ENCODE measurements at regions not wholly inside any gene's neighbourhood (a gene's known extent, or its start where the extent isn't known, plus 50 kb on each side); places are given as distances from the start of the nearest gene placed in this dataset.

DNA sequence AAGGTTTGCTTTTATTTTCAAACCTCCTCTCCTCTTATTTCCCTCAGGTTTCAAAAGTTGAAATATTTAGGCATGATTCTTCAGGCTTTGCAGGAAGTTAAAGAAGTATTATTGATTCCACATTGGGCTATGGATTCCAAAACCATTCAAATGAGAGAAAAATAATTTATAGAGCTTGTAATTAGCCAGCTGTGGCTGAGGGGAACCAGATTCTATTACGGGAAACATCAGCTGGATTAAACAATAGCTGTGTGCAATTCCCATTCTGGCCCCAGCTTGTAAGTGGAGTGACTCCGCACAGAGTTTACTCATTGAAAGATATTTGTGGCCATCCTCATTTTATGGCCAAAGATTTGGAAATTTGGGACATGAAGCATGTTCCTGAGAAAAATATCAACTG is 77.0 kb upstream of the PHYHIPL start:
- Histone ChIP-seq H3K4me3 (replicated peaks in 1 of 3) (no peak overlapping the region), H3K4me1 (no peaks in the 10 kb centered on the region), H3K36me3 (no peaks in the 10 kb centered on the region), H3K27ac (no peak overlapping the region), H3K9me3 (no peaks in the 10 kb centered on the region), H3K27me3 (no peaks in the 10 kb centered on the region)
- DNase-seq = no peak
- WGBS, 2 donors = 70 to 73% methylated on average over 2 of the region's 2 CpGs
- TF ChIP-seq, protein P1, sequence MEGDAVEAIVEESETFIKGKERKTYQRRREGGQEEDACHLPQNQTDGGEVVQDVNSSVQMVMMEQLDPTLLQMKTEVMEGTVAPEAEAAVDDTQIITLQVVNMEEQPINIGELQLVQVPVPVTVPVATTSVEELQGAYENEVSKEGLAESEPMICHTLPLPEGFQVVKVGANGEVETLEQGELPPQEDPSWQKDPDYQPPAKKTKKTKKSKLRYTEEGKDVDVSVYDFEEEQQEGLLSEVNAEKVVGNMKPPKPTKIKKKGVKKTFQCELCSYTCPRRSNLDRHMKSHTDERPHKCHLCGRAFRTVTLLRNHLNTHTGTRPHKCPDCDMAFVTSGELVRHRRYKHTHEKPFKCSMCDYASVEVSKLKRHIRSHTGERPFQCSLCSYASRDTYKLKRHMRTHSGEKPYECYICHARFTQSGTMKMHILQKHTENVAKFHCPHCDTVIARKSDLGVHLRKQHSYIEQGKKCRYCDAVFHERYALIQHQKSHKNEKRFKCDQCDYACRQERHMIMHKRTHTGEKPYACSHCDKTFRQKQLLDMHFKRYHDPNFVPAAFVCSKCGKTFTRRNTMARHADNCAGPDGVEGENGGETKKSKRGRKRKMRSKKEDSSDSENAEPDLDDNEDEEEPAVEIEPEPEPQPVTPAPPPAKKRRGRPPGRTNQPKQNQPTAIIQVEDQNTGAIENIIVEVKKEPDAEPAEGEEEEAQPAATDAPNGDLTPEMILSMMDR (IDR thresholded peaks at IDR 0.05) = no peak
- TF ChIP-seq POLR2A (IDR thresholded peaks at IDR 0.05) = no peak
- intact Hi-C loops (cut with DNase I) = no loop called here

DNA sequence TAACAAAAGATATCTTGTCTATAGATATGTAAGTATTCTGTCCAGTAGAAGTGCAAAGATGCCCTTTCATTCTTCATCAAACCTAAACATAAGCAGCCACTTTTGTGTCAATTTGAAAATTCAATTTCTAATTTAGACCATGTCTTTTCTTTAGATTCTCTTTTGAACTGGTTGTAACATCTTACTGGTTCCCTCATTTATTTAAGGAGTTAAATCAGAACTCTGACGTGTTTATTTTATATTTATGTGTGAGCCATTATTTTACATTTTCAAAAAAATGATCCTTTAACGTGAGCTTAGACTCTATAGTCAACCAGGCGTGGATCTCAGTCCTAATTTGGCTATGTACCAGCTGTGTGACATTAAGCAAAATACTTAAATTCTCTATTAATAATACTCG is 74.0 kb upstream of the PHYHIPL start:
- Histone ChIP-seq H3K9me3 (no peaks in the 10 kb centered on the region), H3K27ac (no peak overlapping the region), H3K36me3 (no peaks in the 10 kb centered on the region), H3K27me3 (no peaks in the 10 kb centered on the region), H3K4me1 (no peaks in the 10 kb centered on the region), H3K4me3 (replicated peaks in 1 of 3) (no peak overlapping the region)
- TF ChIP-seq, protein P1 (IDR thresholded peaks at IDR 0.05) = no peak
- no peak for TF ChIP-seq POLR2A (IDR thresholded peaks at IDR 0.05)
- intact Hi-C loops (cut with DNase I) = no loop called here
- 85 to 86% methylated on average over 4 of the region's 4 CpGs for WGBS, 2 donors
- no peak for DNase-seq

DNA sequence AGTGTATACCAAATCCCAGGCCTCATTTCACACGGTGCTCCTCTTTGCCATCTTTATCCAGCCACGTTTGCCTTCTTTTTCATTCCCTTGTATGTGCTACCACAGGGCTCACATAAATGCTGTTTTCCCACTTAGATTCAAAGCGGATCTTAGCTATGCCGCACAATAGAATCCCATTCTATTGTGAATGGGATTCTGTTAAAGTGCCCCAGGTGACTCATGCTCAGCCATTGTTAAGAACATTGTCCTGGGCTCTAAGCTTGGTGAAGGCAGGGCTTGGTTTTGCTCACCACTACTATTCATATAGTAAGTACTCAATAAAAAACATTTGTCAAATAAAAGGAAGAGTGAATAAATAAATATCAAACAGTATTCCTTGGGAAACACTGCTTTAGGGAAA is 72.3 kb upstream of the PHYHIPL start:
- H3K4me1 ChIP-seq = no peaks in the 10 kb centered on the region
- H3K27me3 ChIP-seq = no peaks in the 10 kb centered on the region
- H3K36me3 ChIP-seq = no peaks in the 10 kb centered on the region
- no peak for DNase-seq
- H3K27ac ChIP-seq = no peak overlapping the region
- intact Hi-C loops (cut with DNase I) = no loop called here
- 93 to 94% methylated on average over 4 of the region's 4 CpGs for WGBS, 2 donors
- no peaks in the 10 kb centered on the region for H3K9me3 ChIP-seq
- no peak overlapping the region for H3K4me3 ChIP-seq (replicated peaks in 1 of 3)
- no peak for TF ChIP-seq POLR2A (IDR thresholded peaks at IDR 0.05)
- TF ChIP-seq, protein P1 (IDR thresholded peaks at IDR 0.05) = no peak

DNA sequence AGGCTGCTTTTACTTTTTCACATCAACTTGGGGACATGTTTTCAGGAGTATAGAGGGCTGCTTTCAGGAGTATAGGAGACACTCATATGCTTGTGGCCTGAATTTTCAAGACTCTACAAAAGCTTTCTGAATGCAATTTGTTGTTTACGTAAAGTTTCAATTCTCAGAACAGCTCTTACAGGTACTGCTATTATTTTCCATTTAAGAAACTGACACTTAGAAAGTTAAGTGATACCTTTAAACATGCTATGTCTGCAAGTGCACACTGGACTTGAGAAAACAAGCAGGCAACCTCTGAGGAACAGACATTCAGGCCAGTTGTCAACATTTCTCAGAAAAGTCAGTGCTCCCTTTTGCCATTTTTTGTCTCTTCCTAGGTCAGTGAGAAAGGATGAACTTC is 70.0 kb upstream of the PHYHIPL start:
- H3K9me3 ChIP-seq = no peaks in the 10 kb centered on the region
- DNase-seq = no peak
- TF ChIP-seq, protein P1 (IDR thresholded peaks at IDR 0.05) = no peak
- no peak for TF ChIP-seq POLR2A (IDR thresholded peaks at IDR 0.05)
- H3K4me1 ChIP-seq = no peaks in the 10 kb centered on the region
- intact Hi-C loops (cut with DNase I) = no loop called here
- no peaks in the 10 kb centered on the region for H3K27me3 ChIP-seq
- 82 to 90% methylated on average over 1 of the region's 1 CpG for WGBS, 2 donors
- no peaks in the 10 kb centered on the region for H3K36me3 ChIP-seq
- no peak overlapping the region for H3K4me3 ChIP-seq (replicated peaks in 1 of 3)
- no peak overlapping the region for H3K27ac ChIP-seq

DNA sequence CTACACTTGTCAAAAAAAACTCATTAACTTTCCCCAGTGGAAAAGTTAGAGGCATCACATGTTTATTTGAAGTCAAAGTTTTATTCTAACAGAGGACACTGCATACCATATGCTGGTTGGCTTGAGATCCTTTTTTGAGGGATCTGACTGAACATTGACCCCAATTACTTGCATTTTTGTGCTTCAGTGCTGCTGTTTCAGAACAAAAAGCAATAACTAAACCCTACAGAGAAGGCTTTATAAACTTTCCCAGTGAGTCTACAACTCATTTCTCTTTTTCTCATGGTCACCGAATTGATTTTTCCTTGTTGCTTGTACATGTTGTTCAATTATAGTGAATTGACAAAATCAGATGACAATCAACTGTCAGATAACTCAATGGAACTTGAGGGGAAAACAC is 69.3 kb upstream of the PHYHIPL start:
- H3K9me3 ChIP-seq = no peaks in the 10 kb centered on the region
- WGBS, 2 donors = 76 to 82% methylated on average over 1 of the region's 1 CpG
- DNase-seq = no peak
- TF ChIP-seq, protein P1 (IDR thresholded peaks at IDR 0.05) = no peak
- no peak for TF ChIP-seq POLR2A (IDR thresholded peaks at IDR 0.05)
- H3K4me1 ChIP-seq = no peaks in the 10 kb centered on the region
- intact Hi-C loops (cut with DNase I) = no loop called here
- H3K27ac ChIP-seq = no peak overlapping the region
- no peaks in the 10 kb centered on the region for H3K27me3 ChIP-seq
- H3K36me3 ChIP-seq = no peaks in the 10 kb centered on the region
- H3K4me3 ChIP-seq (replicated peaks in 1 of 3) = no peak overlapping the region
